T-helper 1 cell treated with Interleukin-12 subunit alpha and Interleukin-12 subunit beta and Interleukin-4 antibody, amounts not matched to agents 30 ng/mL and 1 ng/mL, for 36 hours (primary cell): ENCODE measurements at regions not wholly inside any gene's neighbourhood (a gene's known extent, or its start where the extent isn't known, plus 50 kb on each side); places are given as distances from the start of the nearest gene placed in this dataset.

ENCODE experiments used
- intact Hi-C: fragments of 100-400 bp; cut with micrococcal nuclease; formaldehyde crosslinking; loops from one replicate; pipeline ENCODE4 v1.15.1; 2024

GRCh38 chr9:108296056-108296455, 559.7 kb downstream of the ACTL7B start:
- intact Hi-C loops: no loop called here

DNA sequence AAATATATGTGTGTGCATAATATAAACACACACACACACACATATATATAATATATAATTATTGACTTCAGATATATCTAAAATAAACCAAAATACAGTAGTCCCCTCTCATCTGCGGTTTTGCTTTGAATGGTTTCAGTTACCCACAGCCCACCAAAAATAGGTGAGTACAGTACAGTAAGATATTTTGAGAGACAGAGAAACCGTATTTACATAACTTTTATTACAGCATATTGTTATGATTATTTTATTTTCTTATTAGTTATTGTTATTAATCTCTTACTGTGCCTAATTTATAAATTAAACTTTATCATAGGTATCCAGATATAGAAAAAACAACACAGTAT, 564.2 kb downstream of the ACTL7B start:
- intact Hi-C loops: no loop called here

DNA sequence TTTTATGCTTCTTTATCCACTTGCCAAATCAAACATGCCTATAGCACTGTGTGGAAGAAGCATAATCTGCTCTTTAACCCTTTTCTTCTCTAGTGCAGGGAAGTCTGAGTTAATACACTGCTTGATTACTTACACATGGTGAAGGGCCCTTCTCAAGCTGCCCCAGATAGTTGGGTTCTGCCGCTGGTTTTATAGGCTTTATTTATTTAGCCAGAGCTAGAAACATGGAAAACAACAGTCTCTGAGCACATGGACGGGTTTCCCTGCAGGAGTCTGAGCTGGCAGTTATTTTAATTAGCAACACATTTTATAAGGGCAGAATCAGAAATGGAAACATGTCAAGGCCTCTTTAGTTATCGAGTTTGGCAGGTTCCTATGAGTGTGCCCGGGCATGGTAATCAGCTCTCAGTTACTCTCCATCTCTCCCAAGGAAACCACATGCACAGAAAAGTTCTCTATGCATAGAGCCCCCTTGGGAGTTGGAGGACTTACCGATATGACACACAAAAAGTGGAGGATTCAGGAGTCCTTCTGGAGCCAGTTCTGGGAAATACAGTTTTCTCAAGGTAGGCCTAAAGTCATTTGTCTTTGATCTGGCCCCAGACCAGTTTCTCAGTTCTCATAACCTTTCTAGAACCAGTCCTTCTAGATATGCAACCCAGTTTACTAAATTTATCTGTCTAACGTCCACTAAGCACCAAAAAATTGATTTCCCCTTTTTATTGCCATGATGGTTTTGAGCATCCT, 564.8 kb downstream of the ACTL7B start:
- intact Hi-C loops: no loop called here

GRCh38 chr9:108286638-108287206, 569.1 kb downstream of the ACTL7B start:
- intact Hi-C loops: no loop called here

- intact Hi-C loops: no loop called here
Measured at GRCh38 chr9:108283696-108284095, 572.1 kb downstream of the ACTL7B start.

DNA sequence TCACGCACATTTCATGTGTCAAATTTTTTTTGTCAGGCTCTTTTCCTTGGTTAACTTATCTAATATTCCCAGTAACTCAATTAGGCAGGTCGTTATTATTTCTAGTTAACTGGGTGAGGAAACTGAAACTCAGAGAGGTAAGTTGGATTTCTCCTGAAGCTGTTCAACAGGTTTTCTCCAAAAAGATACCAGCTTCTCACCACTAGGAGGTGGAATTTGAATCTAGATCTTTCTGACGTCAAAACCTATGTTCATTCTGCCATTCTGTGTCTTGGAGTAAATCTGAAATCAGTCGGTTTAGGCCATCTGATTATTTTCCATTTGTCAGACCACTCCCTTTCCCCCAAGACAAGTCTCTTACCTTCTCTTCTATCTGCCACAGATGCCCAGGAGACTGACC, 572.9 kb downstream of the ACTL7B start:
- intact Hi-C loops: no loop called here

DNA sequence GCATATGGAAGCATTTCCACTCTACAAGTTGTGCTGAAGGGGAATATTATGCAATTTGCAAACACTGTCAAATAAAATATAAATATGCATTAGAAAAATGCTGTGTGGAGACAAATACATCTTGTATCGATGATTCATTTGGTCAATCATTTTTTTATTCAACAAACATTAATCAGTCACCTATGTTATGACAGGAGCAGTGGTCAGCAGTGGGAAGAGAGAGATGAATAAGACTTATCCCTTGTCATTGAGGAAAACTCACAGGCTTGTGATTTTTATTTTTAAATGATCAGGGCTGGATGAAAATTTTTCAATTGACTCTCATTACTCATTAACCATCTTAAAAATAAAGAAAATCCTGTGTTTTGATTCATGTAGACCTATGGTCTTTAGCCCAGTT, 574.1 kb downstream of the ACTL7B start:
- intact Hi-C loops: no loop called here

GRCh38 chr9:108278341-108278740, 577.4 kb downstream of the ACTL7B start:
- intact Hi-C loops: no loop called here

DNA sequence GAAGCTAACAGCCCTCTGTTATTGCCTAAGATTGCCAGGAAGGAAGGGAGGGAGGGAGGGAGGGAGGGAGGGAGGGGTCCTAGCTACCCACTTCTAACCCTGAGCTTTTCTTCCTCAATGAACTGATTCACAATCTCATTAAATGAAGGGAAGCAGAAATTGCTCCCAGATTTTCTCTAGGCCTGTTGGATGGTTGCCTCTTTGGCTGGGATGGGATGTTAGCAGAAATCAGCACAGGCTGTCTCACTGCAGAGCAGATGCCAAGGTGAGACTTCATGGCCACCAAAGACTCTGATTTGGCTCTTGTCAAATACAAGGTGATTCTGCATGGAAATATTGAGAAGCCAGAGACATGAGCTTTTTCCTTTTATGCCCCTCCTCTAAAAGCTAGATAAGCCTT, 578.6 kb downstream of the ACTL7B start:
- intact Hi-C loops: no loop called here

DNA sequence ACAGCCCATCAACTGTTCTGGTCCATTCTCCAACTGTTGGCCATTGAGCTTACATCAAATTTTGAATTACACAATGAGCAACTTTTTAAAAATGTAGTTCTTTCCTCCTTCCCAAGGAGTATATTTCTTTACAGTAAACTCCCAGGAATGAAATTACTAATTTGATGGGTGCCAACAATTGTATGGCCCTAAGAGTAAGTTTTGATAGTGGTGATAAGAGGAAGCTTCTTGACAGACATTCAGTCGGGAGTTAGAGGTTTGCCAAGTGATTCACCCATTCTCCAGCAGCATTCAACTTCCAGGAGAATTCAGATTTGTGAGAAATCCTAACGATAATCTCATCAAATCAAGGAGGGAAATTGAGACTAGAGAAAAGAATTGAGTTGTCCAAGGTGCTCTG, 579.9 kb downstream of the ACTL7B start:
- intact Hi-C loops: no loop called here

DNA sequence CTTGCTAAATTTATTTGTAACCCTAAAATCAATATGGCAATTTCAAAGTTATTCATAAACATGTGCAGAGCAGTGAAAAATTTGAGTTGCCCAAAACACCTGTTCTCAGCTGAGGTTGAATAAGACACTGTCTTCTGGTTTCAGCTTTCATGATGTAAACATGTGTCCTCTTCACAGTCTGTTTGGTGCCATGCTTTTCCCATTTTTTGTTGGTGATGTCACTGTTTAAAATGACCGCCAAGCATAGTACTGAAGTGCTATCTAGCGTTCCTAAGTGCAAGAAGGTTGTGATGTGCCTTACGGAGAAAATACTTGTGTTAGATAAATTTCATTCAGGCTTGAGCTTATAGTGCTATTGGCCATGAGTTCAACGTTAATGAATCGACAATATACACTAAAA, 580.8 kb downstream of the ACTL7B start:
- intact Hi-C loops: no loop called here

DNA sequence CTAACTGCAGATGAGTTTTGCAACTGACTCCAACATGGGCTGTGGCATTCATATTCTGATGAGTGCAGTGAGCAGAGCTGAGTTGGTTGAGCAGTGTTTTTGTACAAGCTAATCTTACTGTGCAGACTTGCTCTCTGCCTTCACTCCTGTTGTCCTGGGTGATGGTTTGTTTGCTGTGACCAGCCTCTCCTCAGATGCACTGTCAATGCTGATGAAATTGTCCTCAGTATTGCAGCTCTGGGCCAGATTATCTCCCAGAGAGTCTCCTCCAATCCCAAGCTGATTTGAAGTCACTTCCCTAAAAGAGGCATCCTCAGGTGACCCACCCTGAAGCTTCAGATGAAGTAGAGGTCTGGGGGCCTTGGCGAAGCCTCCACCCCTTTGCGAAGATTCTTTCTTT, 581.8 kb downstream of the ACTL7B start:
- intact Hi-C loops: no loop called here

DNA sequence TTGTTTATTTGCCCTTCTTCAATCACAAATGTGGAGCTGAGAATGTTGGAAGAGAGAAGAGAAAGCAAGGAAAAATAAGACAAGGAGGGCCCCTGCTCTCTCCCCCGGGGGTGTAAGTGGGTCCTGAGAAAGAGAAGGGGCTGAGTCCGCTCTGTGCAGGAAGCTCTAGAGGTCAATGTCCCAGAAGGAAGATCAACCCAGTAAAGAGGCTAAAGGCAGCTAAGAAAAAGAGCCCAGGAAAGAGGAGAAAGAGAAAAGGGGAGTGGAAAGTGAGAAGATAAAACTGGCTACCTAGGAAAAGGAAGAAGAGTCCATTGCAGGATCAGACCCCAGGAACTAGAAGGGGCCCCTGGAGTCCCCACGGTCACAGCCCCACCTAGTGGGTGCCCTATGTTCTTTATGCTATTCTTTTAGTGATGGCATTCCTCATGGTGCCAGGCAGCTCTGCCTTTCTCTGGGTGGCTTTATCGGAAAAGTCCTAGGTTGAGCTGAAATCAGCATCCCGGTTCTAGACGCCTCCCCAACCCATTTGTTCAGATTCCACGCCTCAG, 583.4 kb downstream of the ACTL7B start:
- intact Hi-C loops: no loop called here

DNA sequence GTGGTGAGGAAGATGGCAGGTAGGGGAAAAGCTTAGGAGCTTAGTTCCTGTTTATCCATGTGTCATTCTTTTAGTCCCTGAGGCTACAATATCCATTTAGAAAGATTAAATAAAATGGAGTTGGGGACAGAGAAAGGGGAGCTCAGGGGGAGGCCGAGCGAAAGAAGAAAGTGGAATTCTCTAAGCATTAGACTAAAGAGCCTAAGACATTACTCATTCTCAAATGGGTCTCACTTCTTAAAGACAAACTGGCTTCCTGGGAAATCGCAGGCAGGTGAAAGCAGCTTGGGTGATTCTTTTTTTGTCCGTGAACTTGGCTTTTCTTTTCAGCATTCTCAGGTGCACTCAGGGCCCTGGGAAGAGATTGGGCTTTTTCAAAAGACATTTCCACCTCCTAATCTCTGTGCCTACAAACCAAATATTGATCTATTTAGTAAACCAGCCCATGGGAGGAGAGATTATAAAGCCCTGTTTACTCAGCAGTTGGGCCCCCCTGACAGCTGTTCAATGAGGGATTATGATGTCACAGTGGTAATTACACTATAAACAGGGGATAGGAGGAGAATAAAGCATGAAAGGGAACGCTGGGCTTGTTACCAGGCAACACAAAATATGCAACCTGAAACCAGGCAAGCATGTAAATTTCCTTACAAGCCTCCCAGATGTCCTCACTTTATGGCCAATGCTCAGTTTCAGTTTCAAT, 584.0 kb downstream of the ACTL7B start:
- intact Hi-C loops: no loop called here

GRCh38 chr9:108271236-108271635, 584.5 kb downstream of the ACTL7B start:
- intact Hi-C loops: no loop called here

DNA sequence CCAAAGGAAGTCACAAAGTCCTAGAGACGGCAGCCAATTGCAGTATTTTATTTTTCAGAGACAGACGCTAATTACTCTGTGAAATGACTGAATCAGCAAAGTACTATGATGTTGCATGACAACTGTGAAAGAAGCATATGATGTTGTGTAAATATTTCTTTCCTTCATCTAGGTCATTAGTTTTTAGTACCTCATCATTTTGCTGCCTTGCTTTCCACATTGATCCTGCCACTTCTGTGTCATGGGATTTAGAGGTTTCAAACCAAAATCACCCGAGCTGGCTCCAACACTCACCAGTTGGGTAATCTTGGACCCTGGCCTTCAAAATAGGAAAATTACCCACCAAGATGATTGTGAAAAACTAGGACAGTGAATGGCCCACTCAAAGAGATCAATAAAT, 585.2 kb downstream of the ACTL7B start:
- intact Hi-C loops: no loop called here

DNA sequence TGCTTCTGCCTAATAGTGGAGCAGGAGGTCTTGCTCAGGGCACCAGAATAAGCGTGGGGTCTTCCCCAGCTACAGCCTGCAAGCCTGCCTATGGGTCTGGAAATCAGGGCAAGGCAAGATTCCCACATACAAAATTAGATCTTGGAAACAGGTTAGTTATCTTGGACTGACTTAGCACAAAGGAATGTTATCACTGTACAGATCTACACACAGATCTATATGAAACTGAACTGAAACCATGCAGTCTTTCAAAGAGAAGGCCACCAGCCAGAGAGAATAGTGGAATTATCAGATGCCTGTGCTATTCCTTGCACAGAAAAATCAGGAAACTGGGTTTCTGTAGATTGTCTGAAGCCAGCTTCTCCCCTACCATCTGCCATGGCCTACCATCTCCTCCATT, 585.7 kb downstream of the ACTL7B start:
- intact Hi-C loops: no loop called here

DNA sequence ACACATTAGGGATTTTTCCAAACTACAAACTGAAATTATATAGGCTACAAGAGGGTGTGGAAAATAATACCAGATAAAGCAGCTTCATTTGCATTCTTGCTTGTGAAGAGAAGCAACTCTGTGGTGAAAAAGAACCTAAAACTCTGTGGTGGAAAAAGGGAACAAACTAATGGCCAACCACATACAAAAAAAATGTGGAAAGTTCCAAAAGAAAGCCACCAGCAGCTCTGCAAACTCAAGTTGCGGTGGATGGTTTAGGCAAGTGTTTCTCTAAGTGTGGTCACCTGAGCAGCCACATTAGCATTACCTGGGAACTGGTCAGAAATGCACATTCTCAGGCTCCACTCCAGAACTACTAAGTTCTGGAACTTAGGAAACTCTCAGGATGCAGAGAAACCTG, 586.4 kb downstream of the ACTL7B start:
- intact Hi-C loops: no loop called here

DNA sequence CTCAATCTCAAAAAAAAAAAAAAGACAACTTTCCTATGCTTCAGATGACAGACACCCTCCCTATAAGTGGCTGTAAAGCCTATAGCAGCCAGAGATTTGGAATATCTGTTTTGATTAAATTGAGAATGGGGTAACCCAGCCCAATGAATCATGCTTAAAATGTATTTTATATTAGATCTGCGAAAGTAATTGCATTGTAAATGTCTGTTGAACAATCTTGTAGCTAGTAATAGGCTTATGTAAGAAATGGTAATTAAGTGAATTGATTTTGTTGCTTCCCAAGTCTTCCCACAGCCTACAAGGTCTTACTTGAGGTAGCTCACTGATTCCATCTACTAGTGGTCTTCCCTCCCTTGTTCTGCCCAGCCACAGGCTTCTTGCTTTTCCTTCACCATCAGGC, 590.7 kb downstream of the ACTL7B start:
- intact Hi-C loops: no loop called here

- intact Hi-C loops: no loop called here
Measured at GRCh38 chr9:108264093-108264492, 591.7 kb downstream of the ACTL7B start.

- intact Hi-C loops: no loop called here
Measured at GRCh38 chr9:108262836-108263235, 593.0 kb downstream of the ACTL7B start.

DNA sequence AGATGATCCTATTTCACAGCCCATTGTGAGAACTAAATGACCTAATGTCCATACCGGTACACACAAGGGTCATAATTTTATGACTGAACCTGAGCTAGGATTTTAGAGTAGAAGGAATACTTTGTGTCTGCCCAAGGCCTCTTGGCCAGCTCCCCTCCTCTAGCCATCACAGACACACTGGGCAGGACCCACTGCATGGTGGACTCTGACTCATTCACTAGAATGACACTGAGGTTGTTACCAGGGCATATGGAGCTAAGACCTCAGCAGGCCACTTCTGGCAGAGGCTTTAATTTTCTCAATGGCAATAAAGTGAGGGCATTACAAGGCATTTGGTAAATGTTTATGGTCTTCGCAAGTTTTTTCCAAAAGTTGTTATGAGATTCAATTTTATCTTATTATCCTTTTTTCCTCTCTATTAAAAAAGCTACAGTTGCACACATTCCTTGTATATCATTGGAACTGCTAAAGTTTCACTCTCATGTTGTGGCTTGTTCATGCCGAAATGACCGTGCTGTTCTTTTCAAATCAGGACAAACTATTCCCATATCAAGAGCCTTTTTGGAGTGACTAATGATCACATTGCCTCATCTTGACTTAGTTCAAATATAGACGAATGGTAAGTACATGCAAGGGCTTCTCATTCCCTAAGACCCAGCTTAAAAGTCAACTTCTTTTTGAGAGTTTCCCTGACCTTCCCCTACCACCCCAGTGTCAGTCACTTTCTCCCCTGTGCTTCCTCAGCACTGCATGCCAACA, 595.7 kb downstream of the ACTL7B start:
- intact Hi-C loops: no loop called here
